ENCODE measurements at regions not wholly inside any gene's neighbourhood (a gene's known extent, or its start where the extent isn't known, plus 50 kb on each side); places are given as distances from the start of the nearest gene placed in this dataset.

DNA sequence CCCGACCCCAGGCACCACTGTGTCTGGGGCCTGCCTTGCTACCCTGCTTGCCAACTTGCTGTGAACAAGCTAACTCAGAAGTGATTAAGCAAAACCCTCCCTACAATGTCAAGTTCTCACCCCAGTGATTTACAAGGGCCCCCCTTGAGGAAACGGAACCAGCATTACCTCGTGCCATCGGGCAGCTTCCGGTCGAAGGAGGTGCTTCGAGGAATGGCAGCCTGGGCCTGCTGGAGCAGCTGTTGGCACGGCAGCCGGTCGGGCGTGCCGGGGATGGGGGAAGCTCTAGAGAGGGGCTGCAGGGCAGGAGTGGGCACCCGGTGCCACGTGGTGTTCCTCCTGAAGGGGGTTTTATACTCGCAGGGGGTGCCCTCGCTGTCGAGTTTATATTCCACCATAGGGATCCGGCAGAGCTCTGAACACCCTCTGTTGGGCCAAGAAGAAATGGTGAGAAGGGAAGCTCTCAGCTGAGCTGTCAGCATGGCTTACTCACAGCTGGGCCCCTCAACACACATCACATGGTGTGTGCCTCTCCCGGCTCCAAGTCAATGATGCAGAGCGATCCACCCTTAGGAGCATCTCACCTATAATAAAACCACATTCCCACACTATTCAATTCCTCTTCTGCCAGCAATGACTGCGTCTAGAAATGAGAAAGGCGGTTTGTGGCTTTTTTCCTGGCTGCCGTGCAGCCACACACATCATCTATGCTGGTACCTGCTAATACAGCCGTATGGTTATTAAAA is 184.4 kb downstream of the SIPA1L2 start:
- no peak for DNase-seq (ENCODE audit: low read depth)

DNA sequence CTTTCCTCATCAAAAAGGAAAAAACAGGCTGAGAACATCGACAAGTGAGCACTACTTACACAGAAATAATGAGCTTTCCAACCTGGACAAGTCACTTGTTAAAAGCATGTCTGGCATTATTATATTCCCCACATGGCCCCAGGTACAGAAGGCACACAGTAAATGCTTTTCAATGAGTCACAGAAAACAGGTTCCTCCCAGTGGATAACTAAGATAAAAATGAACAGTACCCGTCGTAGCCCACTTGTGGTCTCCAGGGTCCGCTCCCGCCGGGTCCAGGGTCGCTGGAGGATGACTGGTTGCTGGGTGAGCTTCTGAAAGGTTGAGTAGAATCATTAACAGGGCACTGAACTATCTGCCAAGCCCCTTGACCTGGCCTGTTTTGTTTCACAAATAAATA is 186.6 kb downstream of the SIPA1L2 start:
- DNase-seq (ENCODE audit: low read depth) = no peak

DNA sequence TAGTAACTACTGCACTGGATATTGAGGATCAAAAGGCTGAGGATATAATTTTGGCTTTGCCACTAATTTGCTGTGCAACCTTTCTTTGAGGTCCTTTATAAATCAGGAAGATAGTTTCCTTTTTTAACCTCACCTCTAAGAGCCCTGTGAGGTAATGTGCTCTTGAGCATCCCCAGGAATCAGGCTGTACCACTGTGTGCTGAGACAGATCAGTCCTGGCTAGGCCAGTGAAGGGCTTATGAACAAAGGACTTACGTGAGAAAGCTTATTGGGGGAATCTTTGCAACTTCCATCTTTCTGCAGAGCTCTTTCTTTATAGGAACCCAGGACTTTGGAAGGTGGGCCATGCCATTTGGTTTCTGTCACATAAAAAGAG is 188.9 kb downstream of the SIPA1L2 start:
- no peak for DNase-seq (ENCODE audit: low read depth)

DNA sequence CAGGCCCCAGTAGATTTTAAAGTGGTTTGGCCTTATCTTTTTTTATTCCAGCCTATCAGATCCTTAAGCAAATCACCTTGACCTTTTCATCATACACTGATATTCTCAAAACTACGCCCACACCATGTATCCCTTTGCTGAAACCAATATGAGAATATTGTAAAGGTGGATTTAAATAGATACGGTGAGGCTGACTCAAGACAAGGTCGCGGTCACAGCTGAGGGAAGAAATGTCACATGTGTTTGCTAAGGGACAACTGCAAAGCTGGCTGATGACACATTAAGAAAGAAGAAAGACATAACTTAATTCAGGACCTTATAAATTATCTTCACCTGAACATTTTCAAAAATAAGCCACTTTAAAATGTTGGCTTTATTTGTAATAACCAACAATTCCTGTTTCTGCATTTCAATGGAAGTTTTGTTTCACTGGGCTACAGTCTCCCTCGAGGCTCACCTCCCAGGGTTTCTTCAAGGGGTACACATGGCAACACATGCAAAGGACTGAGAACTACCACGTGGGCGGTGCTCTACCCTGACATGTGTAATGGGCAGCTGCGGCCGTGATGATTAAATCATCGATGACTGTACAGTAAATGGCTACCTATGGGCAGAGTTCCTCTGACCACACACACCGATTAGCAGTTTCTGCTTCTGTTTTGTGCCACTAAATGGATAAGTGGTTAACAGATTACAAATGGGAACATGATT is 189.5 kb downstream of the SIPA1L2 start:
- DNase-seq (ENCODE audit: low read depth) = peak; percentile 70

DNA sequence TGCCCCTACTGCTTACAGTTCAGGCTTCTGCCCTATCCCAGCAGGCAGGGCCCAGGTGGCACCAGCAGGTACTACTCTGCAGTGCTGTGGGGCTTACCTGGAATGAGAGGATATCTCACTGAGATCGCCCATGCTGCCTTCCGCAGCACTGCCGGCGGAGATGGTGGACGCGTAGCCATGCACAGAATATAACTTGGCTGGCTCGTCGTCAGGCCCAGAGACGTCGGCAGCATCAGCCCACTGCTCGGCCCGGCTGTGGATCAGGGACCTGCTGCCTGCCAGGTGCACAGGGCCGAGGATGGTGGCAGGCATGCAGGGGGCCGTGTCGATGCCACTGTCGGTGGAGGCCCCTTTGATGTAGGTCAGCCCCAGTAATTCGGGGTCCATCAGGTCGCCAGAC is 190.9 kb downstream of the SIPA1L2 start:
- no peak for DNase-seq (ENCODE audit: low read depth)

DNA sequence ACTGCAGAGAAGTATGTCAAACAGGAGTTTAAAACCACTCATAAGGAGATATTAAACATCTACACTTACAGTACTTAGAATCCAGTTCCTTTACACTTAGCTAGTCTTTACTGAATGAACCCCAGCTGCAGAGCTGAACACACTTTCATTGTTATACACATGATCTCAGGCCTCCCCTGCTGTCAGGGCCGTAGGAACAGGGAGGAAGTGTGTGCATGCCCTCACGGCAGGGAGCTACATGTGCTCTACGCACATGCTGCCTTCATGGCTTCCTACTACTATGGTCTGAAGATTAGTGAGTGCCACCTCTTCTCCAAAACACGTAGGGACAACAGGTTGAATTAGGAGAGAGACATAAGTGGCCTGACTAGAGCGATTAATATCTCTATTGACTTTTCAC is 191.5 kb downstream of the SIPA1L2 start:
- DNase-seq (ENCODE audit: low read depth) = no peak

DNA sequence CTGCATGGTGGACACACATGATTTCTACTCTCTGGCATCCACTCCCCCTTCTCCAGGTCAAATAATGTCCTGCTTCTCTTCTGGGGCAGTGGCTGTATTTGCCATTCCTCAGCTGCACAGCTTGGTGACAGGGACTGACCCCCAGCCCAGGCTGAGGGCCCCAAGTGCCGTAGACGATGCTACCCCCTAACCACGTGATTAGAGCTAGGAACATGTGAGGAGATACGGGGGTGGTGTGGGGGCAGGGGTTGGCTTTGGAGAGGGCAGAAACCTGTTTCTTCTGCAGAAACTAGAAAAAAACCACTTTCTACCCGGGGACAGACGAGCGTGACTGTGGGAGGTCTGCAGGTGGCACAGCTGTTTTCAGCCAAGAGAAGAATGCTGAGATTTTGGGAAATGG is 192.4 kb downstream of the SIPA1L2 start:
- no peak for DNase-seq (ENCODE audit: low read depth)

DNA sequence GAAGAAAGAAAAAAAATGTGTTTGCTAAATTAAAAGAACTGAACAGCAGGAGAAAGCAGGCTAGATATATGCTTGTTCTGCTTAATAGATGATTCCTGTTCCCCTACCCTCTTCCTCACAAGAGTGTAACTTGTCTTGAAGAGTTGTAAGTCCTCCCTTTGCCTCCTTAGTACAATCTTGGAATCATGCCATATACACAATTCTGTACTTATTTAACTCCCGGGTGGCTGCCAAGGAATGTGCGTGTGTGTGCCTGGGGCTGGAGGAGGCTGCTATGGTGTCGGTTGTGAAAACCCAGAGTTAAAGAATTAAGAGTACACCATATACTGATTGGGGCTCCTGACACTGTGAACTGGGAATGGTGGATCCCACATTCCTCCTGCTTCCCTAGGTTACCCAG is 194.2 kb downstream of the SIPA1L2 start:
- DNase-seq (ENCODE audit: low read depth) = peak; percentile 65

DNA sequence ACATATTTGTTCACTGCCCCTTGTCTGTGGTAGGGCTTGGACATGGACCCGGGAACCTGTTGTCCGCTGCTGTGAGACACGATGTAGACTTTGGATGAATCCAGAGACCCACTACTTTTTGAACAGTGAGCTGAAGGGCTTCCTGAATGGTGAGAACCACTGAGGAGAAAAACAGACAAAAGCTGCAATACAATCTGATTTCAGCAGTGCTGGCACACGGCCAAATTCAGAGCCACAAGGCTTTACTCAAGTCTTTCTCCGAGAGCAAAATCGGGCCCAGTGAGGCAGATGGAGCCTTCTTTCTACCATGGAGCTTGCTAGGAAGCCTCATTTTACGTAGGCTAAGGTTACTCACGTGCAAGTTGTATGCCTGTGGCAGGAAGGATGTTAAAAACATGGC is 197.6 kb downstream of the SIPA1L2 start:
- no peak for DNase-seq (ENCODE audit: low read depth)

DNA sequence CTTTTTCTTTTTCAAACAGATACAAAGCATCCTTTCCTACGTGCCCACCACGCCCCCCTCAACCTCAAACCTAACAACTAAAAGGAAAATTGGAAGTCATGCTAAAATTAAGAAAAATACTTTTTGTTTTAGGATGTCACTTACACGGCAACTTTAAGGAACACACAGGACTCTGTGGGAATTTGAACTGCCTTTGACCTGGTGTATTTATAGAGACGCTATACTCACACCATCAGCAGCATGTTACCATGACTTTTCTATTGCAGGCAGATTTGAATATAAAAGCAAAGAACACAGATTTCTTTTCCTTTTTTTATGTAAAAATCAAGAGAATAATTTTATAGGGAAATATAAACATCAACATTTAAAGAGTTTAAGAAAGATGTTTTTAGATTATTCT is 198.2 kb downstream of the SIPA1L2 start:
- DNase-seq (ENCODE audit: low read depth) = no peak

DNA sequence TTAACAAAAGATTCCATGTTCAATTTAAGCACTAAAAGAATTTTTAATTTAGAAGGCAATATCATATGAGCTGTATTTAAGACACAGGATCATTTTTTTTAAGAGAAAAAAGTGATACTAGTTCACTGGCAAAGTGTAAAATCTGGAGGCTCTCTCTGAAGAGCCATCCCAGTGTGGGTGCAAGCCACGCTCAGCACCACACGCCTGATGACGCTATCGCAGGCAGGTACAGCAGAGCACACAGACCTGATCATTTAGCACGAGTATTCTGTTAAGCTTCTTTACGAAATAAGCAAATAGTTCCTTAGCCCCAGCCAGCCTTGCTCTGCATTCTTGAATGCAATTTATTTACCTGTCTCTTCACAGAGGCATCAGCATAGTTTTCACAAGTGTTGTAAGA is 198.6 kb downstream of the SIPA1L2 start:
- DNase-seq (ENCODE audit: low read depth) = no peak

DNA sequence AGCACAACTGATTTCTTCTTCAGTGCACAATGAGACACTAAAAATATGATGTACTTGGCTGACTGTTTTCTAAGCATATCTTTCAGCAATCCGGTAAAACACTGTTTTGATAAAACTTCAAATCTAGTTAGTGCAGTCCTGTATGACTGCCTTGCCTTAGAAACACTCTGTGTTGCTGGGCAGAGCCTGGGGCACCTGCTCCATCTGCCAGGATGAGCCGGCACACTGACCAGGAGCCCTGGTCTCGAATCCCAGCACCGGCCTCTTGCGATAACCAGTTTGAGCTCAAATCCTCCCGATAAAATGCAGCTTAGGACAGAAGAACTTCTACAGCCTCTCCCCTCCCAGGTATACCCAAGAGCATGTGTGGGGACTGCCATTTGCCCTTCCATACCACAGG is 199.5 kb downstream of the SIPA1L2 start:
- DNase-seq (ENCODE audit: low read depth) = no peak

DNA sequence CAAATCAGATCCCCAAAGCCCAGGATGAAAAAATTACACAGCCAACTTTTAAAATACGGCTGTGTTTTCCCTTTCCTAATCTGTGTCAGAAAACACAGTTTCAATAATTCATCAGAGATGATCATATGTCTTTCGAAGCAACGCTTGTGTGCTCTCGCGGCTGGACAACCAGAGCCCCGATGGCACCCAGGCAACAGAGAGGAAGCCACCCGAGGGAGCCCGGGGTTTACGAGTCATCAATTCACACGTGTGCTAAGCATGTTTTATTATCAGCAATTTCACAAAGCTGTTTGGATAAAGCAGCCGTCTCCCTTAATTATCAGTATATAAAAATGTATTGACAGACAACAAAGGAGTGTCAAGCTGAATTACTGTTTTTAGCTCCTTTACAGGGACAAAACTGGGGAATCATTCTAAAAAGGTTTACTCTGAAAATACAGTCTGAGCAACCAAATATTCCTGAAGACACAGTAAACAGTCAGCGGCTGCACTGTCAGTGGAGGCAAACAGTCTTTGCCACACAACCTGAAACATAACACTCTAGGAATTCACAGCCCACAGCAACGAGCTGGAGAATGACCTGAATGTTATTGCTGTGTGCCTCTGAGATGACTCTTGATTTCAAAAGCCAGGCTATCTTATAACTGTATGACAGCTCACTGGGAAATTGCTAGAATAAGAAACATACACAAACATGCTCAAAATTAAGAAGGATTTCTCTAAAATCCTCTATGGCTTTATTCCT is 201.0 kb downstream of the SIPA1L2 start:
- DNase-seq (ENCODE audit: low read depth) = no peak

DNA sequence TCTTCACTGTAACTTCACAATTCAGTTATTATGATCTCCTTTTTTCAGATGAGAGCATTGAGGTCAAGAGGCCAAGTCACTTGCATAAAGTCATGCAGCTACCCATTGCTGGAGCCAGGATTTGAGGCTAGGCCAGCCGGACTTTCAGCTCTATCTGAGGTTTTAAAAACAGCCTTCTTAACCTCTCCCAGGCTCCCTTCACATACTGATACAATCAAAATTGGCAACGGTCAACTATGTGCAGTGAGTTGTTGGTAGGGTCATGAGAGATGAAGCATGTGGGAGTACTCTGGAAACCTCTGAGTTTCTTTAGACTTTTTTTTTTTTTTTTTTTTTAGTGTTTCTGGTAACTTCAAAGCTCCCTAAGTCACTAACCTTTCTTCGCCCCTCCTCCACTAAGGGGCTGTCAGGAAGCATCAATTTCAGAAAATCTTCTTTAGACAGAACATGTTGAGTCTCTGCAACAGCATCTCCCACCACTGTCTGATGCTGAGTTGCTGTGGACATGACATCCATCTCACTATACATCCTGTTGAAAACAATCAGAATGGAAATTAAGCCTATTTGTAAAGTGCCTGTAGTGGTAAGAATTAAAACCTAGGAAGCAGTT is 201.8 kb downstream of the SIPA1L2 start:
- DNase-seq (ENCODE audit: low read depth) = no peak

DNA sequence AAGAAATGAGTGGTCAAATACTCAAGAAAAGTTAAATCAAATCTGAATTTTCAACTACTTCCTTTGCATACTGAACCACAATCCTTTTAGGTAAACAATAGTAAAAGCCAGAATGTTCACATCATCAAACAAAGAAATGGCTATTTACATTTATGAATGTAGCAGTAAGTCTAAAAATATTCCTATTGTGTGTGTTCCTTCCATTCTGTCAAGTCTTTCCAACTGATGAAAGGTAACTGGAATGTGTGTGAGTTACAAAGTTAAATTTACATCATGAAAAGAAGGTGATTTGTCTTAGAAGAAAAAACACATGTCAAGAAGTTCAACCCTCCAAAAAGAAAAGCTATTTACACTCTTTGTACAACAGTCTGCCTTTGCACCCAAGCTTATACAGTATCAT is 203.1 kb downstream of the SIPA1L2 start:
- no peak for DNase-seq (ENCODE audit: low read depth)

DNA sequence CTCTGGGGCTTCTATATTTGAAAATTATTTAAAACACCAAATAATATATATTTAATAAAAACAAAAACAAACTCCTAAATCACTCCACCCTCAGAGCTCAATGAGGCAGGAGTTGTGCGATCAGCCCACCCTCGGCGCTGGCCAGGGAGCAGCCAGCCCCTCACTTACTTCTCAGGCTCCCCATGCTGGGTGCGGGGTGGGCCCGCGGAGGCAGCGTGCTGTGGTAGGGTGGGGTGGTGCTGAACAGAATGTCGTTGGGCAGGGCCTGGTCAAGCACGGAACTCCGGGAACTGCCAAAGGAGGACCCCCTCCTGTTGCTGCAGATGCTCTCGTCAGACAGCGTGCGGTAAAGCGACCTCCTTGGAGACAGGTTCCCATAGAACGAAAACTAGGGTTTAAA is 204.5 kb downstream of the SIPA1L2 start:
- no peak for DNase-seq (ENCODE audit: low read depth)

DNA sequence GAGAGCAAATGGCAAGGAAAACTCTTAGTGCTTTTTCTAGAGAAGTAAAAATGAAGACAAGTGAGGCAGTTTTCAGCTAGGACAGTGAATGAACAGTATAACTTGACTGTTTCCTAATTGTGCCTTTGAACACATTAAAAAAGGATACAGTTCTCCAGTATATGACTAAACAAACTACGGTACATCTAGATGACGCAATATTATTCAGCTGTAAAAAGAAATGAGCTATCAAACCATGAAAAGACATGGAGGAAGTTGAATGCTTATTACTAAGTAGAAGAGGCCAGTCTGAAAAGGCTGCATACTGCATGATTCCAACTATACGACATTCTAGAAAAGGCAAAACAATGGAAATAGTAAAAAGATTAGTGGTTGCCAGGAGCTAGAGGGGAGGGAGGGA is 206.3 kb downstream of the SIPA1L2 start:
- DNase-seq (ENCODE audit: low read depth) = no peak

DNA sequence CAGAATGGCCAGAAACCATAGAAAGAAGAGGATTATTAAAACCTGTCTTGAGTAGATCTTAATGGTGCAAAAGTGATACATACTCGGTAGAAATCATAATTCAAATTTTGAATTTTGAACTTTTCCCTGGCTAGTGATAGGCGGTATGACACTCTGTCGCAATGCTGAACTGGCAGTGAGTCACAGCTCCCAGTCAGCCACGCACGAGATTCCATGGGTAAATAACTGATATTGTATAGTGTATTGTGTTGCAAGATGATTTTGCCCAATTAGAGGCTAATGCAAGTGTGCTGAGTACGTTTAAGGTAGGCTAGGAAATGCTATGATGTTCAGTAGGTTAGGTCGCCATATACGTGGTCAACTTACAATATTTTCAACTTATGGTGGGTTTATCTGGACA is 207.0 kb downstream of the SIPA1L2 start:
- peak; percentile 22 for DNase-seq (ENCODE audit: low read depth)

DNA sequence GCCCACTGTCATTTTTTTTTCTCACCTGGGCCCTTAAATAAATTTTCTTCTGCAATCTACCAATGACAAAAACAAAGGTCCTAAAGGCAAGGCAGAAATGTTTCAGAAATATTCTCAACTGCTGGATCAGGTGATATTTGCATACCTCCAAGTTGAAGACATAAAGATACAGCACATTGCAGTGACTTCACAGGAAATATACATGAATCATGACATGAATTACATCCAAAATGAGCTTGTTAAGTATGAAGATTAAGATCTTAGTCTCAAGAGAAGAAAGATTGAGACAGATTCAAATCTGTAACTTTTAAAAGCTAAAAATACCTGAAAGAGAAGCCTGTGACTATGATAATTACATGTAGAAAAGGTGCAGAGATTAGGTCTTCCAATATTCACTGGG is 207.8 kb downstream of the SIPA1L2 start:
- no peak for DNase-seq (ENCODE audit: low read depth)

DNA sequence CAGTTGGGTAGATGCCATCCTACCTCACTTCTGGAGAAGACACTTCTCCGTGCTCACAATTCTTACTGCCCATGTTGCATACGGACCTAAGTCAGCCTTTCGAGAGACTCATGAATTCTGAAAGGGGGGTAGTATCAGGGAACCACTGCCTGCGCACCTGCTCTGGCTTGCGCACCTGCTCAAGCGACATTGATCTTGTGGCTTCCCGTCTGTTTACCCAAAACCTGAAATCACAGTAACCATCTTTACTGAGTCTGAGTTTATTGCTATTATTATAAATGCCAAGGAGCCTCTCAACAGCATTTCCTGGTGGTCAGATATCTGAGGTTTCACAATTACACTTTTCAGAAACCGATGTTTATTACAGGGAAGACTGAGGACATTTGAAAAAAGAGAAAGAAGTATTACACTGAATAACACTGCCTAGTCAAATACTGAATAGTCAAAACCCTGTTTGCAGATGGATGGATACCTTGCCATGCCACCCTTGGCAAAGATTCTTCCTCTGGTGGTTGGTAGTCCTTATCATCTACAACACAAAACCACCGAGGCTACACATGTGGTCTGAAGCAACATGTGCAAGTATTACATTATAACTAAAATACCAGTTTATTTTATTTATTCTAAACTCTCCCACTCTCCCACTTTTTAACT is 208.7 kb downstream of the SIPA1L2 start:
- DNase-seq (ENCODE audit: low read depth) = no peak

DNA sequence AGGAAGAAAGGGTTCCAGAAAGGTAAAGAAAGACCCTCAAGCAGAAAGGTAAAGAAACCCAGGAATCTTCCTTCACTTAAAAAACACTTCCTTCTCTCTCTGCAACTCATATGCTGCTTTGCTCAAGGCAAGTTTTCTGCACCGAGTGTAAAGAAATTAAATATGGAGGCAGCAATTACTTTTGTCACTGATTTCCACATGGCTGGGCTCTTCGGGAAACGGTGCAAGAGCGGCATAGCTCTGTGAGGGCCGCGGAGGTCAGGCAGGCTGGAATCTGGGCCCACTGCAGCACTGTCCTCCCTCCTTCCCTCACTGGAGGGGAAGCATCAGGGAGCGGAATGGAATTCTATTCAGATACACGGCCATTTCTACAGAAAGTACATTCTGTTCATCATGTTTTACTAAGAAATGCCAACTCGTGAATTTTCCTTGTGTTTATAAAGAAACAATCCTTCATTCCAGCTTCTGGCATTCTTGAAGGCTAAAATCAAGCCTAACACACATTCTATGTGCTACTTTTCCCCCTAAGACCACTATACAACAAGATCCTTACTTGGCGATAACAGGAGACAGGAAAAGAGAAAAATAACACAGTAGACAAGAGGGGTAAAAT is 212.2 kb downstream of the SIPA1L2 start:
- DNase-seq (ENCODE audit: low read depth) = no peak
